ENCODE measurements at regions not wholly inside any gene's neighbourhood (a gene's known extent, or its start where the extent isn't known, plus 50 kb on each side); places are given as distances from the start of the nearest gene placed in this dataset.

DNA sequence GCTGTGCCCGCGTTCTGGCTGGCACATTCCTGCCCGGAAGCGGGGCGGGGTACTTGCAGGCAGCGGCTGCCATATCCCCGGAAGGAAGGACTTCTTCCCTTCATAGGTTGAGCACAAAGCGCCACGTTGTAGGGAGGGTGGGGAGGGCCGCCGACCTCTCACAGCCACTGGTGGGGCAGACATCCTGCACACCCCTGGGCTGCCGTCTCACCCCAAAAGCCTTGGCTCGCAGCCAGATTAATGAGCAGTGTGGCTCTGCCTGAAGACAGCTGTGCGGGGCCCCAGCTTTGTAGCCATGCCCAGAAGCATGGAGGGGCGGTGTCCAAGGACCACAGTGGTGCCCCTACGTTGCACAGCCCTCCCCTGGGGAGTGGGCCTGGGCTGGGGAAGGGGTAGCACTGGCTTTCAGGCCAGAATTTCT, 54.3 kb upstream of the DPYSL4 start (continued):
- TF ChIP-seq, protein P1, sequence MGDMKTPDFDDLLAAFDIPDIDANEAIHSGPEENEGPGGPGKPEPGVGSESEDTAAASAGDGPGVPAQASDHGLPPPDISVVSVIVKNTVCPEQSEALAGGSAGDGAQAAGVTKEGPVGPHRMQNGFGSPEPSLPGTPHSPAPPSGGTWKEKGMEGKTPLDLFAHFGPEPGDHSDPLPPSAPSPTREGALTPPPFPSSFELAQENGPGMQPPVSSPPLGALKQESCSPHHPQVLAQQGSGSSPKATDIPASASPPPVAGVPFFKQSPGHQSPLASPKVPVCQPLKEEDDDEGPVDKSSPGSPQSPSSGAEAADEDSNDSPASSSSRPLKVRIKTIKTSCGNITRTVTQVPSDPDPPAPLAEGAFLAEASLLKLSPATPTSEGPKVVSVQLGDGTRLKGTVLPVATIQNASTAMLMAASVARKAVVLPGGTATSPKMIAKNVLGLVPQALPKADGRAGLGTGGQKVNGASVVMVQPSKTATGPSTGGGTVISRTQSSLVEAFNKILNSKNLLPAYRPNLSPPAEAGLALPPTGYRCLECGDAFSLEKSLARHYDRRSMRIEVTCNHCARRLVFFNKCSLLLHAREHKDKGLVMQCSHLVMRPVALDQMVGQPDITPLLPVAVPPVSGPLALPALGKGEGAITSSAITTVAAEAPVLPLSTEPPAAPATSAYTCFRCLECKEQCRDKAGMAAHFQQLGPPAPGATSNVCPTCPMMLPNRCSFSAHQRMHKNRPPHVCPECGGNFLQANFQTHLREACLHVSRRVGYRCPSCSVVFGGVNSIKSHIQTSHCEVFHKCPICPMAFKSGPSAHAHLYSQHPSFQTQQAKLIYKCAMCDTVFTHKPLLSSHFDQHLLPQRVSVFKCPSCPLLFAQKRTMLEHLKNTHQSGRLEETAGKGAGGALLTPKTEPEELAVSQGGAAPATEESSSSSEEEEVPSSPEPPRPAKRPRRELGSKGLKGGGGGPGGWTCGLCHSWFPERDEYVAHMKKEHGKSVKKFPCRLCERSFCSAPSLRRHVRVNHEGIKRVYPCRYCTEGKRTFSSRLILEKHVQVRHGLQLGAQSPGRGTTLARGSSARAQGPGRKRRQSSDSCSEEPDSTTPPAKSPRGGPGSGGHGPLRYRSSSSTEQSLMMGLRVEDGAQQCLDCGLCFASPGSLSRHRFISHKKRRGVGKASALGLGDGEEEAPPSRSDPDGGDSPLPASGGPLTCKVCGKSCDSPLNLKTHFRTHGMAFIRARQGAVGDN (IDR thresholded peaks at IDR 0.05) = no peak
- TF ChIP-seq NR2C2 (IDR thresholded peaks at IDR 0.05; ENCODE audit: borderline replicate concordance, control insufficient read depth, insufficient read length, low read depth) (no peak), BRCA1 (IDR thresholded peaks at IDR 0.05; ENCODE audit: low read depth, low read length) (no peak), CREB1 (IDR thresholded peaks at IDR 0.05; ENCODE audit: low read depth) (no peak), CHD2 (IDR thresholded peaks at IDR 0.05; ENCODE audit: borderline replicate concordance, low read depth, low read length) (no peak), SMAD5 (IDR thresholded peaks at IDR 0.05; ENCODE audit: low read depth) (no peak), TAF1 (IDR thresholded peaks at IDR 0.05; ENCODE audit: borderline replicate concordance, low read depth, low read length) (no peak), BCL11A (IDR thresholded peaks at IDR 0.05; ENCODE audit: low read depth, low read length) (no peak)
- TF ChIP-seq, protein P2, sequence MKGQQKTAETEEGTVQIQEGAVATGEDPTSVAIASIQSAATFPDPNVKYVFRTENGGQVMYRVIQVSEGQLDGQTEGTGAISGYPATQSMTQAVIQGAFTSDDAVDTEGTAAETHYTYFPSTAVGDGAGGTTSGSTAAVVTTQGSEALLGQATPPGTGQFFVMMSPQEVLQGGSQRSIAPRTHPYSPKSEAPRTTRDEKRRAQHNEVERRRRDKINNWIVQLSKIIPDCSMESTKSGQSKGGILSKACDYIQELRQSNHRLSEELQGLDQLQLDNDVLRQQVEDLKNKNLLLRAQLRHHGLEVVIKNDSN (IDR thresholded peaks at IDR 0.05; ENCODE audit: borderline replicate concordance, extremely low read length, insufficient read depth, low read depth, low read length) = no peak
- TF ChIP-seq, protein P3, sequence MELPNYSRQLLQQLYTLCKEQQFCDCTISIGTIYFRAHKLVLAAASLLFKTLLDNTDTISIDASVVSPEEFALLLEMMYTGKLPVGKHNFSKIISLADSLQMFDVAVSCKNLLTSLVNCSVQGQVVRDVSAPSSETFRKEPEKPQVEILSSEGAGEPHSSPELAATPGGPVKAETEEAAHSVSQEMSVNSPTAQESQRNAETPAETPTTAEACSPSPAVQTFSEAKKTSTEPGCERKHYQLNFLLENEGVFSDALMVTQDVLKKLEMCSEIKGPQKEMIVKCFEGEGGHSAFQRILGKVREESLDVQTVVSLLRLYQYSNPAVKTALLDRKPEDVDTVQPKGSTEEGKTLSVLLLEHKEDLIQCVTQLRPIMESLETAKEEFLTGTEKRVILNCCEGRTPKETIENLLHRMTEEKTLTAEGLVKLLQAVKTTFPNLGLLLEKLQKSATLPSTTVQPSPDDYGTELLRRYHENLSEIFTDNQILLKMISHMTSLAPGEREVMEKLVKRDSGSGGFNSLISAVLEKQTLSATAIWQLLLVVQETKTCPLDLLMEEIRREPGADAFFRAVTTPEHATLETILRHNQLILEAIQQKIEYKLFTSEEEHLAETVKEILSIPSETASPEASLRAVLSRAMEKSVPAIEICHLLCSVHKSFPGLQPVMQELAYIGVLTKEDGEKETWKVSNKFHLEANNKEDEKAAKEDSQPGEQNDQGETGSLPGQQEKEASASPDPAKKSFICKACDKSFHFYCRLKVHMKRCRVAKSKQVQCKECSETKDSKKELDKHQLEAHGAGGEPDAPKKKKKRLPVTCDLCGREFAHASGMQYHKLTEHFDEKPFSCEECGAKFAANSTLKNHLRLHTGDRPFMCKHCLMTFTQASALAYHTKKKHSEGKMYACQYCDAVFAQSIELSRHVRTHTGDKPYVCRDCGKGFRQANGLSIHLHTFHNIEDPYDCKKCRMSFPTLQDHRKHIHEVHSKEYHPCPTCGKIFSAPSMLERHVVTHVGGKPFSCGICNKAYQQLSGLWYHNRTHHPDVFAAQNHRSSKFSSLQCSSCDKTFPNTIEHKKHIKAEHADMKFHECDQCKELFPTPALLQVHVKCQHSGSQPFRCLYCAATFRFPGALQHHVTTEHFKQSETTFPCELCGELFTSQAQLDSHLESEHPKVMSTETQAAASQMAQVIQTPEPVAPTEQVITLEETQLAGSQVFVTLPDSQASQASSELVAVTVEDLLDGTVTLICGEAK (IDR thresholded peaks at IDR 0.05; ENCODE audit: borderline replicate concordance) = no peak

All from GM12878 (cell line).